Activated T-cell treated with anti-CD3 and anti-CD28 coated beads, Interleukin-2, amount 50 U/mL, for 48 hours (primary cell): ENCODE measurements at regions not wholly inside any gene's neighbourhood (a gene's known extent, or its start where the extent isn't known, plus 50 kb on each side); places are given as distances from the start of the nearest gene placed in this dataset.
"Not testable (repeated sequence)": the region's sequence is repeated elsewhere in the genome, so short reads cannot be mapped to it uniquely, and the experiment has no call there.

ENCODE experiments used
- DNase-seq, 2 experiments: peaks; one replicate each; pipeline ENCODE4 v3.0.0-alpha.2; 2020

DNA sequence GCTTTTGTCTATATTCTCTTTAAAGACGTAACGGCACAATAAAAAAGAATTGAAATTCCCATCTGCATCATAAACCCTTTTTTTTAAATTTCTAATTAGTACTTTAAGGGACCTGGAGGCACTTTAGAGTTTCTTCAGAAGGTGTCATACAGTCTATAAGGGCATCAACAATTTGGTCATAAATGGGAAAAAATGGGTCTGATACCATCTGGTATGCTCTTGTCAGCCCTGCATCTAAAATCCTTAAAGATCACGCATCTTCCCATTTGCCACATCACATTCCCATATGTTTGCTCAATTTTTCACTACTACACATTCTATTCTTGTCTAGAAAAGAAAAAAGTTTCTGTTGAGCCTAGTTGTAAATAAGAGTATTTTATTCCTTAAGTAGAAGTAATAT is 53.8 kb downstream of the COX7C start:
- DNase-seq, result no peak

DNA sequence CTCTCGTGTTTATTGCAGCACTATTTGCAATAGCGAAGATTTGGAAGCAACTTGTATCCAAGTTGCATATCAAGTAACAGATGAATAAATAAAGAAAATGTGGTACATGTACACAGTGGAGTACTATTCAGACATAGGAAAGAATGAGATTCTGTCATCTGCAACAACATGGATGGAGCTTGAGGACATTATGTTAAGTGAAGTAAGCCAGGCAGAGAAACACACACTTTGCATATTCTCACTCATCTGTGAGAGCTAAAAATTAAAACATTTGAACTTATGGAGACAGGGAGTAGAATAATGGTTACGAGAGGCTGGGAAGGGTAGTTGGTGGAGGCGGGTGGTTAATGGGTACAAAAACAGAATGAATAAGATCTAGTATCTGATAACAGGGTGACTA is 56.3 kb downstream of the COX7C start:
- DNase-seq, result no peak

DNA sequence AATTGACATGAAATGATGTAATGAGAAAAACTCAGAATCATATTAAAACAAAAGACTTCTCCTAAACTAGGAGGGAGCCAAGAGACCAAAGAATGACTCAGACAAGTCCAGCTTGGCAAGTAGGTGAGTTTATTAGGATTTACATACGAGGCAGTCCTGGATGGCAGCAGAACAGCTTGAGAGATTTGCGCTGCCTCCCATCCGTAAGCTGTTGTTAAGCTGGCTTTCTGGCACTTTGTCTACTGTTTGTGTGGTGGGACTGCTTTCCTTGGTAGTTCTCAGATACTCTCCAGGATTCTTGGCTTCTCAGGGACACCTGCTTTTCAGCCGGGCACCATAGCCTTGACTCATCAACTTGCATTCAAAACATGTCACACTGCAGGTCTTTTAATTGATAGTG is 57.6 kb downstream of the COX7C start:
- no peak for DNase-seq

DNA sequence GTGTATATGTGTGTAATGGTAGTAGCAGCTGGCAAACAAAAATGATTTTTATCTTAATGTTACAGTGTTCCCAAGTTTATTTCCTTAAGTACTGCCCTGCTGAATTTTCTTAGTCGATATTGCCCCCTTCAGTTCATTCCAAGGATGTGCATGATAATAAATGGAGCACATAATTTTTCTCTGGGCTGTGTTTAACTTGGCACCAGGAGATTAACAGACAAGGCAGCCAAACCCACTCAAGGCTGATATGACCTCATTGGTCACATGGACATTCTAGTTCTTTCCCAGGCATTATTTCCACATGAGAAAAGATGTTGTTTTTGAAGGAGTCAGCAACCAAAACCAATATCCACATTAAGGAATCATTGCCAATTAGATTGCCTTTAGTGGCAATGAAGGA is 61.8 kb downstream of the COX7C start:
- no peak for DNase-seq

DNA sequence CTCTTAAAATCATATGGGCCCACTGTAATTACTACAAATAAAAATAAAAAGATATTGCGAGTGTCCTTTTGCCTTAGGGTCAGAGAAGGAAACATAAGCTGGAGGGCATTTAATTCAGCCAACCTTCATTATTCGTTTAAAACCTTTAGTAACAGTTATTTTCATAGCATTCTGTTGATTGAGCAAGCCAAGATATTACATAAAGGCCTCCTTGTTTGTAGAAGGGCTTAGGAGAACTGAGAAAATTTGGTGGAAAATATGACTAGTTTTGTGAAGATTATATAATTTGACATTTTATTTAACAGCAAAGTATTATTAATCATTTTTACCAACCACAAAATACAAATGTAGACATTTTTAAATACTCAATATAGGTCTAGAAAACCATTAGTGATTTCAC is 62.2 kb downstream of the COX7C start:
- no peak for DNase-seq

- no peak for DNase-seq
Measured at GRCh38 chr5:86684222-86684621, 66.5 kb downstream of the COX7C start.

DNA sequence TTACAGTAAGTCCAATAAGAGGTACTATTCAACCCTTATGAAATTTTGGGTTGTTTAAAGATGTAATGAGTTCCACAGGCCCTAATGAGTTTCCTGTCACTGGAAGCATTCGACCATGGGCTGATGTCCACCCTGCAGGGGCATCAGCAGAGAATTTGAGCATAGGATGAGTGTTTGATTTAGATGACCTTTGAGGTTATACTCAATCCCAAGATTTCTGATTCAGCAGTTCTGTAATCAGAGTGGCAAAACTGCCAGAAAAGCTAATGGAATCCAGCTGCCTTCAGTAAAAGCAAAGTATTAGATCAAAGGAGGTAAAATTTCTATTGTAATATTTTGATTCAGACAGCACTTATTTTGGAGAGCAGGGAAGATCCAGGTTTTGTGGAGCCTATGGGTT is 68.3 kb downstream of the COX7C start:
- no peak for DNase-seq

DNA sequence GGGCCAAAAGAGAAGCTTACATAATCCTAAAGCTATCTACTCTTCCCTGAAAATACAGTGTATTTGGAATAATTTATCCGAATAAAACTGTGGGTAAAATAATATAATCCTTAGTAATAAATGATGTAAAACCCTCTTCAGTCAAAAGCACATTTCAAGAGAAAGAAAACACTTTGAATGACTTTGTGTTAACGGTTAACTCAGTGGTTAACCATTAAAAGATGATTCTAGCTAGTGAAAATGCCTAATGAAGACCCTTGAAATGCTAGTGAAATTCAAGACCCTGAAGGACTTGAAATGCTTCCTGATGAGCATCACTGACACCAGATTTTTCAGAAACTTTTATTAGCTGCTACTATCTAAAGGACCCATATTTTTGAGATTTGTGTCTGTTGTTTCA is 70.7 kb downstream of the COX7C start:
- DNase-seq, result no peak

- no peak for DNase-seq
Measured at GRCh38 chr5:86689103-86689729, 71.5 kb downstream of the COX7C start.

DNA sequence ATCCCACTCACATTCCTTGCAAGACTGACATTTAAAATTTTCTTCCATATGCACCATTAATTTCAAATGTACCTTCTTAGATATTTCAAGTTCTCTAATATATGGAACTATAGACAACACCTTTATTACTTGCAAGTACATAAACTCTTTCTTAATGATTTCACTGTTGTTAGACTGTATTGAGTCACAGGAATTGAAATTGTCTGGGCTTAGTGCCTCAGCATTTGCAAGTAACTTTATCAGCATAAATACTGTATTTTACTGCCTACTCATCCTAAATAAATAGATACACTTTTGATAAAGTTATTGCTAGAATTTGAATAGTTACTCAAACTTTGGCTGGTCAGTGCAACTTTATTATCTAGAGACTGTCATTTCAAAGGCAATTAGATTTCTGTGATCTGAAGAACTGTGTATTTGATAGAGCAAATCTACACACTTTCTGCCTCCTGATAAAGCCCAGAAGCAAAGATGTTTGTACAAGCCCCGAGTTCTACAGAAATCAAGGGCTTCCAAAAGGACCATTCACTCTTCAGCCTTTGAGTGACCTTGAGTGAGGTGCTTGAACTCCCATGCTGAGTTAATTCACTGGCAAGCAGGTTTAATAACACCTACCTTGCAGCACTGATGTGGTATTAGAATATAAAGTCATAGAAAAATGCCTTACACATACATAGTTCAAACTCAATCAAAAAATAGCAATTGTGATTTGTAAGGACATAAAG is 91.6 kb downstream of the COX7C start:
- DNase-seq, result no peak

DNA sequence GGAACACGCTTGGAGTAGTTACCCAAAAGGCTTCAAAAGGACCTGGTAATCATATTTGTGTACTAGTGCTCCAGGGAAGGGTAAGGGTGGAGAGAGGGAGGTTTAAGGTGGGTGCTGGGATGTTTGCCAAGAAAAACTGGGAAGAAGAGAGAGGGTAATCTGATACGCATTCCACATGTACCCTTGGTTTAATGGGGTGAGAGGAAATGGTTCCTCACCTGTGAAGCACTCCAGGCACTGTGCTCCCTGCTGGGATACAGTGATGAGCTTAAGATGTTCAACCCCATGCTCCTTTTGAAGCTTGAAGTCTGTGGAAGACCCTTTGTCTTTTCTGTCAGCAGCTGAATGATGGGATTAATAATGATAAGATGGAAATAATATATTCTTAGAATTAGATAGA is 98.4 kb downstream of the COX7C start:
- DNase-seq, result no peak

DNA sequence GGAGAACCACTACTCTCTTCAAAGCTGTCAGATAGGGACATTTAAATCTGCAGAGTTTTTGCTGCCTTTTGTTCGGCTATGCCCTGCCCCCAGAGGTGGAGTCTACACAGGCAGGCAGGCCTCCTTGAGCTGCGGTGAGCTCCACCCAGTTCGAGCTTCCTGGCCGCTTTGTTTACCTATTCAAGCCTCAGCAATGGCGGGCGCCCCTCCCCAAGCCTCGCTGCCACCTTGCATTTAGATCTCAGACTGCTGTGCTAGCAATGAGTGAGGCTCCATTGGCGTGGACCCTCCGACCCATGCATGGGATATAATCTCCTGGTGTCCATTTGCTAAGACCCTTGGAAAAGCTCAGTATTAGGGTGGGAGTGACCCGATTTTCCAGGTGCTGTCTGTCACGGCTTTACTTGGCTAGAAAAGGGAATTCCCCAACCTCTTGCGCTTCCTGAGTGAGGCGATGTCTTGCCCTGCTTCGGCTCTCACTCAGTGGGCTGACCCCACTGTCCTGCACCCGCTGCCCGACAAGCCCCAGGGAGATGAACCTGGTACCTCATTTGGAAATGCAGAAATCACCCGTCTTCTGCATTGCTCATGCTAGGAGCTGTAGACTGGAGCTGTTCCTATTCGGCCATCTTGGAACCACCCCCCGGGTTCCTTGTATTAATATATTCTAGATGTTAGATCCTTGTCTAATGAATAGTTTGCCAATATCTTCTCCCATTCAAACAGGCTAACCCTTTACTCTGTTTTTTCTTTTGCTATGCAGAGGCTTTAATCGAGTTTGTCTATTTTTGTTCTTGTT is 113.8 kb downstream of the COX7C start:
- DNase-seq, result not testable (repeated sequence)

DNA sequence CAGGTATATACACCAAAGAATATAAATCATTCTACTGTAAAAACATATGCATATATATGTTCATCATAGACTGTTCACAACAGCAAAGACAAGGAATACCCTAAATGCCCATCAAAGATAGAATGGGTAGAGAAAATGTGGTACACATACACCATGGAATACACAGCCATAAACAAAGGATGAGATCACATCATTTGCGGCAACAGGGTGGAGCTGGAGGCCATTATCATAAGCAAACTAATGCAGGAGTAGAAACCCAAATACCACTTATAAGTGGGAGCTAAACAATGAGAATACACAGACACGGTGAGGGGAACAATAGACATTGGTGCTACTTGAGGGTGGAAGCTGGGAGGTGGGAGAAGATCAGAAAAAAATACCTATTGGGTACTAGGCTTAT is 117.6 kb downstream of the COX7C start:
- DNase-seq, result no peak

- DNase-seq, result no peak
Measured at GRCh38 chr5:86737579-86737978, 119.8 kb downstream of the COX7C start.

GRCh38 chr5:86748538-86749105 is 130.9 kb downstream of the COX7C start:
- no peak for DNase-seq

DNA sequence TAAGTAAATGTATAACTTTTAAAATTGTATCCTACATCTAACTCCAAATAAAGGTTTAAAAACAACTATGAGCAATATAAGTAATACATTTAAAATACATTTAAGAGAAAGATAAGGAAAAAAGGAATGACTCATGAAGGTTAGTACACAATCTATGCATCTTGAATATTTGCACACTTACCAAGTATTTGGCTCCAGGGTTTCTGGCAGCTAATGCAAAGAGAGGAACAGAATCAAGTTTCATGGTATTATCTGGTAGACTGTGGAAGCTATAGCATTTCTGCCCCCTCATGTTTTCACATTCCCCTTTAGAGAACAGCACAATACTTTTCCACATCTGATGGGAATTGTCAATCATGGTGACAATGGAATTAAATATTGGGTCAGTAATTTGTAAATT is 132.1 kb downstream of the COX7C start:
- DNase-seq, result no peak

DNA sequence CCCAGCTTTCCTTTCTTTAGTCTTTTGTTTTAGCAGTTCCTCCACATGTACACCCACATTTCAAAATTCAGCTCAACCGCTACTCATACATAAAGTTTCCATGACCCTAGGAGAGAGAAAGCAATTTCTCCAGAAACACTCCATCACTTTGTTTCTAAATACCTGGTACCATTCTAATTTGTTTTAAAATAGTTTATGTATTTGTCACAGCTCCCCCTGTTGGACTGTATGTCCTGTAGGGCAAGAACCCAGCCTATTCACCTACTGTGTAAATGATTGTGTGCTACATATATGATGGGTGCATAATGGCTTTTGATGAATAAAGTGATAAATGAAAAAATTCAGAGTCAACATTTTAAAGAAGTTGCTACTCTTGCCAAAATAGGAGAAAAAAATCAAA is 139.1 kb downstream of the COX7C start:
- DNase-seq, result no peak

DNA sequence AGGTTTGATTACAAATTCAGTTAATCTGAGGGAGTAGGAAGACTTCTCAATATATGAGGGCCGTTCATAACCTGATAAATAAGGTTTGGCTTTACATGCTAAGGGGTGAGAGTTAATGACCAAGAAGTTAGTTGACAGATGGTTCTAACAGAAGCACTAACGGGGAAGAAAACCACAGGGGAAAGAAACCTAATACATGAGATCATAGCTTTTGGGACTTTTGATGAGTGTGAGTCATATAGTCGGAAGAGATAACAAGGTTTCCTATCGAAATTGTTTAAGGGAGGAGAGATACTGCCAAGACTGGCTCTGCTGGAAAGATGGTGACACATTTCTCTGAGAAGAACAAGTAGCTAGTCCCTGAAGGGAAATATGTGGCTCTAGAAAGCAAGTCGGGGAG is 140.1 kb downstream of the COX7C start:
- no peak for DNase-seq

GRCh38 chr5:86760661-86761060 is 142.9 kb downstream of the COX7C start:
- no peak for DNase-seq

- no peak for DNase-seq
Measured at GRCh38 chr5:86763929-86764328, 146.2 kb downstream of the COX7C start.

GRCh38 chr5:86765778-86766502 is 148.2 kb downstream of the COX7C start:
- DNase-seq, result no peak

GRCh38 chr5:86768699-86769202 is 151.0 kb downstream of the COX7C start:
- no peak for DNase-seq

- no peak for DNase-seq
Measured at GRCh38 chr5:86780018-86780417, 162.3 kb downstream of the COX7C start.
